NCI-H345 (cell line): ENCODE measurements at regions not wholly inside any gene's neighbourhood (a gene's known extent, or its start where the extent isn't known, plus 50 kb on each side); places are given as distances from the start of the nearest gene placed in this dataset.

Source experiments
- DNase-seq: peaks from one replicate; lab custom pipeline; 2025; lab: John Stamatoyannopoulos, UW

DNA sequence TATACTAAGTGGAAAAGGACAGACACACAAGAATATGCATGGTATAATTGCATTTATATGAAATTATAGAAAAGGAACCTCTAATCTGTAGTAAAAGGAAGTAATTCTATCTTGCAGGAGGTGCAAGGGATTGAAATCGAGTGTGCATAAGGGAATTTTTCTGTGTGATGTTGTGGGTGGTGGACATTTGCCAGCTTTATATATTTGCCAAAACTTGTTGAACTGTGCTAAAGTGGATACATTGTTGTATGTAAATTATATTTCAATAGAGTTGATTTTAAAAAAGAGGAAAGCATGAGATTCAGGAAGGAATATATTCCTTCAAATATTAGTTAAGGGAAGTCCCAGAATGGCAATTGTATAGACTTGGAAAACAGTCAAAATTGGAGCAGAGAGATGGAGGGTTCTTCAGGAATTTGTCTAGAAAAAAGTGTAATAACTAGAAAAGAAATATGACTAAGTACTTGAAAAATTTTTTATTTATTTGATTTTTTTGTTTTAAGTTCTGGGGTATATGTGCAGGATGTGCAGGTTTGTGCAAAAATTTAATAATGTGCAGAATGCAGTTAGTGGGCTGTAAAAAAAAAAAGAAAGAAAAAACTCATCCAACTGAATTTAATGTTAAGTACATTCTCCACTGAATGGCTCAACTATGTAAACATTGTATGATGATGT, 96.1 kb downstream of the ARL4A start:
- no peak for DNase-seq

DNA sequence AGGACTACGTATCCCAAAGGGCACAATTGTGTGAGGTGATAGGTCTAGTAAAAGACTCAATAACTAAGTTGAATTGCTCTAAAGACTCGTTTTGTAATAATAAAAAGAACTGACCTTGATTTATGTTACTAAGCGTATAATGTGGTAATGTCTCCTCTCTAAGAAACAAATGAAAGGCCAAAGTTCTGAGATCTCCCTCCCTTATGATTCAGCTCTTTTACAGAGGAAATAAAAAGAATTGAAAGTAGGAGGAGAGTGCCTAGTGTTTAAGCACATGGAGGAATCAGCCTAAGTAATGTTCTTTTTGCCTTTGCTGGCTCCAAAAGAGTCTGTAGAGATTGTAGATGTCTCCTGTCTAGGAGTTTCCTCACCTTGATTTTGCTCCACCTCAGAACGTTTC, 98.0 kb downstream of the ARL4A start:
- no peak for DNase-seq

DNA sequence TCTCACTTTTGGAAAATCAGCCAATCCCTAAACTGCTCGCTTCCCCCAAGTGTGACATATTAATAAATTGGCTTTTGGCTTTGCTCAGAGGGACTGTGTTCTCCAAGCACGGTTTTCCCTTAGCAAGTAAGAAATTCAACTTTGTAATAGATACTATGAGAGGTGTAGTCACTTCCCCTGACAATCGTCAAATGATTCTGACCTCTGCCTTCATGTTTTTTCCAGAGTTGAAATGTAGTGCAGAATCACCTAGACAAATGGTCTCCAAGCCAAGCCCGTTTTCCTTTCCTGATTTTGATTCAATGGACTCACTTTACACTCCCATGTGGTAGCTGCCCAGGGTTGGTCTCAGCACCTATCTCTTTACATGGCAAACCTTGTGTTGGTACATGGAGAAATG, 99.1 kb downstream of the ARL4A start:
- DNase-seq, result no peak

DNA sequence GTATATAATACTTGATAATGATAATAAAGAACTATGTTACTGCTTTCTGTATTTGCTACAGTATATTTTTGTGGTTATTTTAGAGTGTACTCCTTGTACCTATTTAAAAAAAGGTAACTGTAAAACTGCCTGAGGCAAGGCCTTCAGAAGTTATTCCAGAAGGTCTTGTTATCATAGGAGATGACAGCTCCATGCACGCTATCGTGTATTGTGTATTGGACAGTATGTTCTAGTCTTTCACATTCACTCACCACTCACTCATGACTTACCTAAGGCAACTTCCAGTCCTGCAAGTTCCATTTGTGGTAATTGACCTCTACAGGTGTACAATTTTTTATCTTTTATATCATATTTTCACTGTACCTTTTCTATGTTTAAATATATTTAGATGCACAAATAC, 100.7 kb downstream of the ARL4A start:
- DNase-seq, result no peak

DNA sequence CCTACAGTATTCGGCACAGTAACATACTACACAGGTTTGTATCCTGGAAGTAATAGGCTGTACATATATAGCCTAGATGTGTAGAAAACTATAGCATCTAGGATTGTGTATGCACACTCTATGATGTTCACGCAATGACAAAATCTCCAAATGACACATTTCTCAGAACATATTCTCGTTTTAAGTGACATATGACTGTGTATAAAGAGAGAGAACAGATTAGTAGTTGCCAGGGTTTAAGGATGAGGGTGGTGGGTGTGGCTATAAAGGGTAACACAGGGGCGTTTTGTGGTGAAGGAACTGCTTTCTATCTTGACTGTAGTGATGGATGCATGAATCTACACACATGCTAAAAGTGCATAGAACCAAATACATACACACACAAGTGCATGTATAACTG, 101.2 kb downstream of the ARL4A start:
- no peak for DNase-seq

DNA sequence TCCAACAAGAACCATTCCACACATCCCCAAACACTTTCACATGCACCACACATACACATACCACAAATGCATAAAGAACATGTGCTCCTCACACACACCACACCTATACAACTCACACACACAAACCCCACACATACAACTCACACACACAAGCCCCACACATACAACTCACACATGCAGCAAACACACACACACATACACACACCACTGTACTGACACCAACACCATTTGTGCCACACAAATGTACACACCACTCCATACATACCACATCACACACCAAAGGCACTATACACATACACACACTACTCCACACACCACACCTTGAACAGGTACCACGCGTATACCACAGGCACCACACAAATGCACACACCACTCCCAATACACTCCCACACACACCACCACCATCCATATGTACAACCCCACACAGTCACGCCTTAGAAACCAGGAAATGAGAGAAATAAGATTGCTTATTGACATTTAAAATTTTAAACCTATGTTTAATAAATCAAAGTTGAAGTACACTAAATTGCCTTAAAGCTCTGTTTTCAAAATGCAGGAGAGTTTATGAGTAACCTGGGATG, 107.4 kb downstream of the ARL4A start:
- DNase-seq, result no peak

DNA sequence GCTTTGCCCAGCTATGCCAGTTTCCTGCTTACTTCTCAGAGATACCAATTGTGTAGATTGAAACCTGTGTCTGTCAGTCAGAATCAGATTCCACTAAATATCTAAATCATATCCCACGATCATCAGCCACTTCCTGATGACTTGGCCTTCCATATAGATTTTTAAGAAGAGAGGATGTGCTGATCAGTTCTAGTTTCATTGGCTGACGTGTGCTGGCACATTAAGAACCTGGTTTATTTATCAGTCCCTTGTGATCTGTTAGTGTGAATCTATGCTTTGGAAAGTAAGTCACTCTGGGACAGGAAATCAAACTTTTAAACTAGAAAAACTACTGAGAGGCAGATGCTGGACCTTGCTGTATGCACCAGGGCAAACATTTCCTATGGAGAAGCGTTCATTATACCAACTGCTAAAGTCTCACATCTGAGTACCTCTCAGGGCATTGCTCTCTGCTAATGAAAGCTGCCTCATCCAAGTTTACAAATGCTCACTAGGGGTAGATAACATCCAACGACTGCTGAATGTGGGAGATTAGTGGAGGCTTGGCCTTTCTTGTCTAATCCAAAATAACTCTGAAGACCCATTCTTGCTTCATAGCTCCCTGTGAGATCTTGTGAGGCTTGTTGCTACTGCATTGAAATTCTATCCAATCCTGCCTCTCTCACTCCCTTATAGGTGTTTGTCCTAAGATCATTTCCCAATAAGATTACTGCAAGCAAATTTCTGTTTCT, 109.1 kb downstream of the ARL4A start:
- no peak for DNase-seq

DNA sequence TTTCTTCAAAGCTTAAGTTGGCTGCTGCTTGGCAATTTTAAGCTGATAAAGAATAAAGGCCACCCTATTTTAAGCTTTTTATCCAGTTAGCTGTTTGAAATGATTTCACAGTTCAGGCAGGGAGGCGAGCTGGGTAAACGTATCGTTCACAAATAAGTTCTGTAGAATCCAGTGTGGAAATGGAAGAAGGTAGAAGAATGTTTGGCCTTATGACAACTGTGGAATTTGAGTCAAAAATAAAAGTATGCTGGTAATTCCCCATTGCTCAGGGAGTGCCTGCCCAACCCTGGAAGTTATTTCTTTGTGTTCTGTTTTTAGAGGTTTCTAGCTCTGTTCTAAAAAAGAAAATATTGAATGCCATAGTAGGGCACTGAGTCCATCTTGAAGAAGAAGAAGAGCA, 113.1 kb downstream of the ARL4A start:
- DNase-seq, result no peak

DNA sequence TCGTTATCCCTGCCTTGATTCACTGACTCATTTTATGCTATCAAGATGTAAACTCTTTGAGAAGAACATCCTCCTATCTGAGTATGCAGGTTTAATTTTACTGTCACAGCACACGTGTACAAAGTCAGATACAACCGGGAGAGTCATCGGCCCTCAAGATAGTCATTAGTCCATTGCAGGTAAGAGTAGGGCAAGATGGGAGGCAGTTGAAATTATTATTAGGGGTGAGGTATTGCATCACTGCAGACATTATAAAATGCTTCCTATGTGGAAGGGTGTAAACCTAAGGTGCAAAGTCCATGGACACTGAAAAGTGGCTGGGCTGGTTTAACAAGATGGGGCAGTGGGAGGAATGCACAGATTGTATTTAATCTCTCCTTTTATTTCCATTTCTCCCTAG, 113.7 kb downstream of the ARL4A start:
- DNase-seq, result no peak

DNA sequence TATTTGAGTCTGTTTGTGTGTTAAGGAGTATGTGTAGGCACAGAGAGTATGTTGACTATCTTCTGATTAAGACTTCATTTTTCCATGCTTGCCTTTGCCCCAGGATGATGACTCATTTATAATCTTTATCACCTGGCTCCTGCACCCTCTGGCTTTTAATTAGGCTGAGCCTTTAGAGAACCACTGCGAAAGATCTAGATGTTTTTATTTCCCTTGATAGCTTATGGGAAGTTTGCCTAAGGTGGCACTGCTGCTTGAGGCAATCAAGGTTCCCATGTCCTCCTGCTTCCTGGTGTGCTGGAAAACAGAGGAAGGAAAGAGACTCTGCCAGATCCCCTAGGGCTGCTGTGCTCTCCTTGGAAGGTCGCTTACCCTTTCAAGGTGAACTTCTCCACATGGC, 114.6 kb downstream of the ARL4A start:
- no peak for DNase-seq

DNA sequence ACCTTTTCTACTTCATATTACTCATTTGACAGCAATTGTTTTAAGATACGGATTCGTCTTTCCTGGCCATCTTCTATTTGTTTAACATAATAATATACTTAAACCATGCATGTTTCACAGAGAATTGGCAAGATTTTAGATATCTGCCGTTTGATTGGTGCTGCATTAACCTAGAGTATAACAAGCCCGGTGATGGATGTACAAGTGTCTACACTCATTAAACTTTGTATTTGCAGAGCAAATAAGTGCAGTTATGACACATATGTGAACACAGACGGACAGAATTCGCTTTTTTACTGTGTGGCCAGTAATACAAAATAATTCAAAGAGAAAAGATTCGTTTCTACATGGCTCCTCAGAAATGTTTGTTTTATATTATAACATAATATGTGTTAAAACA, 116.1 kb downstream of the ARL4A start:
- no peak for DNase-seq

DNA sequence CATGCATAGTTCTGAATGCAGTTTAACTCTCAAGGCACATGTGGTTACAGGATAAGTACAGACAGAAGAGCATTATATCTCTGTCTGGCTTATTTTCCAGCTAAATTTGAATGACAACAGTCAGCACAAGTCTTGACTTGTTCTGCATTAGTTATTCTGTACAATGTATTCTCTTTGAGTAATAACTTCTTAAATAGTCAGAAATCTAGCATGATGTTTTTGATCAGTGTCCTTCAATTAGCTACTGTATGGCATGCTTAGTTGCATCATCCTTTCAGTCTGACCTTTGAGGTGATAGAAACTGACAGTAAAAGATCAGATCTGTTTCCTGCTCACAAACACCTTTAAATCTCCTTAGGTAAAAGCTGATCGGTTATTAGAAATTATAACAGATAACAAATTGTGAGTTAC, 118.1 kb downstream of the ARL4A start:
- DNase-seq, result no peak

DNA sequence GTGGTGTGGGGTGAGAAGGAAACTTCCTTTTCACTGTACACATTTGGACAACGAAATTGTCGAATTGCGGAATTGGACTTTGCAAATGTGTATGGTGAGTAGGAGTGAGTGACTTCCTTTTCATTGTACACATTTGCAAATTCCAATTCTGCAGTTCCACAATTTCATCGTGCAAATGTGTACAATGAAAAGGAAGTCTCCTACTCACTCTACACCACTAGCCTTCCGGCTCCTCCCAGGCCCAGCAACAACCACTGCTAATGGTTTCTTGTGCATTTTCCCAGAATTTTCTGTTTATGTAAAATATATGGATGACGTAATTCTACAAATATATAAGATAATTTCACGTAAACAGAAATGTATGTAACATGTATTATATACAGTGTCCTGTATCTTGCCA, 118.5 kb downstream of the ARL4A start:
- DNase-seq, result no peak

DNA sequence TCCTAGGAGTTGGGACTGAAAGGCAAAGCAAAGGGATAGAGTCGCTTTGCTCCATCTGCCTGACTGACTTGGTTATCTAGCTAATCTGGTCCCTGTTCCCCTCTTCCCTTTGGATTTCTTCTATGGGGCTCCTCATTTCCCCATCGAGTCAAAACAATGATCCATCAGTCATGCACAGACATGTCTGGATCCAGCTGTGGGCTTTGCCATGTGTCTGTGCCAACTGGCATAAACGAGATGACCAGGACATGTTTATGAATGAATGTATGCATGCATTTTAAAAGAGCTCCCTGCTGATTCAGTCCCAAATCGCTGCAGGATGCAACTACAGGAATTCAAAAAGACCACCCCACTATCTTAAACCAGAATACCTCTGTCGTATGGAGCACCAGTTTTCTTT, 122.0 kb downstream of the ARL4A start:
- no peak for DNase-seq

DNA sequence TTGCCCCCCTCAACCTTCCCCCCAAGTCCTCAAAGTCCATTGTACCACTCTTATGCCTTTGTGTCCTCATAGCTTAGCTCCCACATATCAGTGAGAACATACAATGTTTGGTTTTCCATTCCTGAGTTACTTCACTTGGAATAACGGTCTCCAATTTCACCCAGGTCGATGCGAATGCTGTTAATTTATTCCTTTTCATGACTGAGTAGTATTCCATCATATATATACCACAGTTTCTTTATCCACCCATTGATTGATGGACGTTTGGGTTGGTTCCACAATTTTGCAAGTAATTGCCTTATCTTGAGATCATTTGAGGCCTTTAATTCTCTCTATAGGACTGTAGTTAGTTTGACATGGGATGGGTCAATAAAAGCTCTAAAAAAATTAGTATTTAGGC, 124.7 kb downstream of the ARL4A start:
- no peak for DNase-seq

DNA sequence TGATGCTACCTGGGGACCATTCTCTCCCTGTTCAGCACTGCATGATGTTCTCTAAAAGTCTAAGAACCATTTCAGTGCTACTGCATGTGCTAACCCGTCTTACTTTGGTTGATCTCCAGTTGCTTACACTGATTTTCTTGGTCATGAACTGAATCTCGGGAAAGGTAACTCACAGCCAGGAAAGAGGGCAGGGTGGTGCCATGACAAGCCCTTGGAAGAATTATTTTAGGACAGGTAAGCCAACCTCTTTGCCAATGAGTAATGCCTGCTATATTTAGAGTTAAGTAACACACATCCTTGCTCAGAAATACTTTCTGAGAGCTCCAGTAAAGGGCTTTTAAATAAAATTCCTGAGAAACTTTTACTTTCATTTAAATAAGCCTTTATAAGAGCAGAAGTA, 126.7 kb downstream of the ARL4A start:
- DNase-seq, result no peak

DNA sequence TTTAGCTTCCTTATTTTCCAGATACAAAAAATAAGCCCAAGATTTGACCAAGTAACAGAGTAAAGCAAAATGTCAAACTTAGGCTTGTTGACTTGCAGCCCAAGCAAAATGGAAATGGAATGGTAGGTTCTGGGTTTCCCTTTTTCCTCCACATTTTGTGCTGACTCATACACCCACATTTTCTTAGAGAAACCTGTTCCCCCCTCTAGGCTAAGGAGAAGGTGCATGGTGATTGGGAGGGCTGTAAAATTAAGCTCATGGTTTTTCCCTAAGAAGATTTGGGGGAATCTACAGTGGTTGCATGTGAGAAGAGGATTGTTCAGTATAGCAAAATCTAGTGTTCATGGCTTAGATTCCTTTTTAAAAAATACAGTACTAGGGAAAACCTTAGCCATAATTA, 127.4 kb downstream of the ARL4A start:
- DNase-seq, result no peak

DNA sequence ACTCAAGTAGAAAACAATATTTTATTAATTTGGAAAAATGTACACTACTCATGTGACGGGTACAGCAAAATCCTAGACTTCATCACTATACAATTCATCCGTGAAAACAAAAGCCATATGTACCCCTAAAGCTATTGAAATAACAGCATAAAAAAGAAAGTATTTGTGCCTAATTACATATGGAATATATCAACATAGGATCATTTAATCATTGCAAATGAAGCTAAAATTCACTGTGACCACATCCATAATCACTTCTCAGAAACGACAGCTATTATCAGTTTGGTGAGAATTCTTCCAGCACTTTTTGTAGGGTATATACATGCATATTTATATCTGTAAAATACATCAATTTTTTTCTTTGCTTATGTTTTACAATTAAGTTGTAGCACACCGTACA, 128.0 kb downstream of the ARL4A start:
- no peak for DNase-seq

DNA sequence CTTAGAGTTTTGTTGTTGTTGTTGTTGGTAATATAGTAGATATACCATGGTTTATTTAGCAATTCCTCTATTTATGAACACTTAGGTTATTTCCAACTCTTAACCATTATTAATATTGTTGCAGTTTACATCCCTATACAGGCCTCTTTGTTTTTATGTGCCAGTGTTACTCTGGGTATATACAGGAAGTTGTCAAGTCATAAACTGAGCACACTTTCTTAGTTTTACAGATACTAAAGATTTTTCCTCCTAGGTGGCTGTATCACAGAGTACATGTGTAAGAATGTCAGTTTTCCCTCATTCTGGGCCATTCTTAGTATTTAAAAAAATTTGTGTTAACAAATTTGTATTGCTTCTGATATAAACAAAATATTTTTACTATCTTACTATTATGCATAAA, 128.4 kb downstream of the ARL4A start:
- DNase-seq, result no peak

DNA sequence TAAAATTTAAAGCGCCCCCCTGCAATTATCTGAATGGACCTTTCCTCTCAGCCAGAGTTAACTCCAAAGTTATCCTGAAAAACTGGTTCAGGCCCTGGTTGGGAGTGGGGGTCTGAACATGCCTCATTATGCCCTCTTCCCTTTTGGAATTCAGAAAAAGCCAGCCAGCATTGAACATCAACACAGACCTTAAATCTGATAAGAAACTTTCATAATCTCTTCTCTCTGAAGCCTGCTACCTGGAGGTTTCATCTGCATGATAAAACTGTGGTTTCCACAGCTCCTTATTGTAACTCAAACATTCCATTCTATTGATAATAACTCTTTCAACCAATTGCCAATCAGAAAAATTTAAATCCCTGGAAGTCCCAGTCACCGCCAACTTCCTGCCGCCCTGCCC, 133.3 kb downstream of the ARL4A start:
- no peak for DNase-seq

DNA sequence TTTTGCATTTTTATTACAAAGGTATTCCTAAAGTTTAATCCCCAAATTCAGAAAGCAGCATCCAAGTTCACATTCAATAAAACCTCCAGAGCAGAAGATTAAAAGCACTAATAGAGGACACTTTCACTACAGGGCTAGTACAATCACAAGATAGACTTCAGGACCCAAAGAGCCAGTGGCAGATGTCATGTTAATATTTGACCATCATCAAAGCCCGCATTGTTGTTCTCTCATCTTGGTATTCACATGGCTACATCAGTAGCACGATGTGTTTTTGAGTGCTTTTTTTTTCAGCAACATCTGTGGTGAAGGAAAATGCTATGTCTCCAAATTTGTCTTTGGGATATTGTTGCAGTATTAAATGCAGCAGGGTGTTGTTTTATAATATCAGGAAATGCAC, 134.3 kb downstream of the ARL4A start:
- DNase-seq, result no peak

DNA sequence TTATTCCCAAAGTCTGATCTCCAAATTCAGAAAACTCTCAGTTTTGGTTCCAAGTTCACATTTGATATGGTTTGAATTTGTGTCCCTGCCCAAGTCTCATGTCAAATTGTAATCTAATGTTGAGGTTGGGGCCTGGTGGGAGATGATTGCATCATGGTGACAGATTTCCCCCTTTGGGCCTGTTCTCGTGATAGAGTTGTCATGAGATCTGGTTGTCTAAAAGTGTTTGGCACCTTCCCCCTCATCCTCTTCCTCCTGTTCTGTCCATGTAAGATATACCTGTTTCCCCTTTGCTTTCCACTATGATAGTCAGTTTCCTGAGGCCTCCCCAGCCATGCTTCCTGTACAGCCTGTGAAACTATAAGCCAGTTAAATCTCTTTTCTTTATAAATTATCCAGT, 138.6 kb downstream of the ARL4A start:
- no peak for DNase-seq

DNA sequence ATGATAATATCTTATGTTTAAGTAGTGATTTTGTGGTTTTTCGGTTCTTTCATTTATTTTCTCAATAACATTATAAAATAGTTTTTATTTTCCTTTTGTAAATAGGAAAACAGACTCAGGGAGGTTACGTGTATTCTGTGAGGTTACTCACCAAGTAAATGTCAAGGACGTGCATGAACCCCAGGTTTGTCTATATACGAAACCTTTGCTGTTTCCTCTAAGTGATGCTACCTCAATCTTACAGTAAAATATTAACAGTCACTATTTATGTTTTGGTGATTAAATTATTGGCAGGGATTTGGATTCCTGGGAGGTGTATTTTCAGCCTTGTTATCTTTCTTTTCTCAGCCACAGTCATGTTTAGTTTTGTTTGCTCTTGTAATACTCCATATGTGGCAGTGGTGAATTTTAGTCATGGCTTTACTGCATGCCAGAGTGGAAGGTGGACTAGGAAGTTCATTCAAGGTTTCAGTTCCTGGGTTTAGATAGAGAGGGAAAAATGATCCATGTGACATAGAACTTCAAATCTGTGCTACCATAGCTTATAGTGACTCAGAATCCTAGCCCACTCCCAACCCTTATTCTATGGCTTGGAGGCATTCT, 139.9 kb downstream of the ARL4A start:
- DNase-seq, result no peak
